HEK293 (cell line): ENCODE measurements at regions not wholly inside any gene's neighbourhood (a gene's known extent, or its start where the extent isn't known, plus 50 kb on each side); places are given as distances from the start of the nearest gene placed in this dataset.
"Not testable (repeated sequence)": the region's sequence is repeated elsewhere in the genome, so short reads cannot be mapped to it uniquely, and the experiment has no call there.

Source experiments
- CTCF ChIA-PET: fragments of 350-600 bp; formaldehyde crosslinking; extraction: SDS; loops from one replicate; lab custom pipeline; 2021; ENCODE audit warnings: antibody characterized with exemption; lab: Yijun Ruan, JAX
- POLR2A ChIA-PET: fragments of 300-600 bp; formaldehyde crosslinking; extraction: SDS; loops from one replicate; lab custom pipeline; 2020; ENCODE audit warnings: antibody characterized with exemption, inconsistent platforms; lab: Yijun Ruan, JAX
- H3K27ac ChIP-seq: fragments of 200-500 bp; sonication (Bioruptor generic); 2 replicates; pipeline ENCODE4 v1.5.1; 2014; ENCODE audit warnings: low read depth, low read length, control low read depth, inconsistent platforms; ENCODE audit errors: extremely low read depth
- H3K36me3 ChIP-seq, 2 experiments: fragments of 200-500 bp in 1 of 2; sonication (Bioruptor generic) in 1 of 2; 1 replicate in 1 of 2; 2 replicates in 1 of 2; pipeline ENCODE4 v1.5.1; 2014 to 2017; ENCODE audit warnings: inconsistent platforms in 2 of 2, low read length in 2 of 2; ENCODE audit not compliant: control insufficient read depth in 2 of 2, insufficient read depth in 1 of 2
- H3K4me1 ChIP-seq: fragments of 200-500 bp; sonication (Bioruptor generic); 2 replicates; pipeline ENCODE4 v1.5.1; 2014; ENCODE audit warnings: mild to moderate bottlenecking, low read length, inconsistent platforms; ENCODE audit not compliant: control insufficient read depth, insufficient read depth
- H3K4me3 ChIP-seq: 2 replicates; pipeline ENCODE4 v1.5.1; 2011; ENCODE audit warnings: low read depth, mild to moderate bottlenecking, control low read depth, low read length, moderate library complexity
- H3K9me3 ChIP-seq: fragments of 200-500 bp; sonication (Bioruptor generic); 2 replicates; pipeline ENCODE4 v1.5.1; 2014; ENCODE audit warnings: low read depth, low read length, inconsistent platforms; ENCODE audit not compliant: control insufficient read depth, insufficient read depth
- OVOL3 ChIP-seq: fragments of 450-650 bp; formaldehyde crosslinking; IDR thresholded peaks from 2 replicates; pipeline ENCODE4 v1.5.1; 2016; ENCODE audit warnings: missing biosample characterization, missing genetic modification characterization
- ZFHX2 ChIP-seq: fragments of 450-650 bp; formaldehyde crosslinking; conservative IDR thresholded peaks from 2 replicates; pipeline ENCODE4 v1.5.1; 2016; ENCODE audit warnings: missing biosample characterization, missing genetic modification characterization
- ZNF146 ChIP-seq: fragments of 450-650 bp; formaldehyde crosslinking; IDR thresholded peaks from 2 replicates; pipeline ENCODE4 v1.5.1; 2016; ENCODE audit warnings: missing biosample characterization, missing genetic modification characterization
- ZNF23 ChIP-seq: fragments of 450-650 bp; formaldehyde crosslinking; IDR thresholded peaks from 2 replicates; pipeline ENCODE4 v1.5.1; 2016; ENCODE audit warnings: missing biosample characterization, missing genetic modification characterization, borderline replicate concordance
- ZNF266 ChIP-seq: fragments of 450-650 bp; formaldehyde crosslinking; IDR thresholded peaks from 2 replicates; pipeline ENCODE4 v1.5.1; 2016; ENCODE audit warnings: missing biosample characterization, missing genetic modification characterization, low read depth
- ZNF350 ChIP-seq: fragments of 450-650 bp; formaldehyde crosslinking; IDR thresholded peaks from 2 replicates; pipeline ENCODE4 v1.5.0; 2017; ENCODE audit warnings: missing biosample characterization, mild to moderate bottlenecking, missing genetic modification characterization
- ZNF423 ChIP-seq: fragments of 450-650 bp; formaldehyde crosslinking; IDR thresholded peaks from 2 replicates; pipeline ENCODE4 v1.5.1; 2016; ENCODE audit warnings: missing biosample characterization, missing genetic modification characterization
- ZNF654 ChIP-seq: fragments of 450-650 bp; formaldehyde crosslinking; IDR thresholded peaks from 2 replicates; pipeline ENCODE4 v1.5.1; 2016; ENCODE audit warnings: low read depth, missing biosample characterization, missing genetic modification characterization
- ZNF830 ChIP-seq: fragments of 450-650 bp; IDR thresholded peaks from 2 replicates; pipeline ENCODE4 v1.5.0; 2018; ENCODE audit warnings: missing biosample characterization, missing genetic modification characterization, low read depth, mild to moderate bottlenecking, moderate library complexity
- TF ChIP-seq, protein P1 (sequence below): fragments of 450-650 bp; formaldehyde crosslinking; IDR thresholded peaks from 2 replicates; pipeline ENCODE4 v1.5.1; 2017; ENCODE audit warnings: missing biosample characterization, missing genetic modification characterization
- TF ChIP-seq, protein P2 (sequence below): fragments of 450-650 bp; formaldehyde crosslinking; IDR thresholded peaks from 2 replicates; pipeline ENCODE4 v1.5.1; 2016; ENCODE audit warnings: missing biosample characterization, missing genetic modification characterization
- TF ChIP-seq, protein P3 (sequence below): fragments of 450-650 bp; formaldehyde crosslinking; IDR thresholded peaks from 2 replicates; pipeline ENCODE4 v1.5.1; 2016; ENCODE audit warnings: missing biosample characterization, missing genetic modification characterization
- TF ChIP-seq, protein P4 (sequence below): IDR thresholded peaks from 2 replicates; pipeline ENCODE4 v1.6.1; 2011; ENCODE audit warnings: mild to moderate bottlenecking, low read depth, low read length, borderline replicate concordance

DNA sequence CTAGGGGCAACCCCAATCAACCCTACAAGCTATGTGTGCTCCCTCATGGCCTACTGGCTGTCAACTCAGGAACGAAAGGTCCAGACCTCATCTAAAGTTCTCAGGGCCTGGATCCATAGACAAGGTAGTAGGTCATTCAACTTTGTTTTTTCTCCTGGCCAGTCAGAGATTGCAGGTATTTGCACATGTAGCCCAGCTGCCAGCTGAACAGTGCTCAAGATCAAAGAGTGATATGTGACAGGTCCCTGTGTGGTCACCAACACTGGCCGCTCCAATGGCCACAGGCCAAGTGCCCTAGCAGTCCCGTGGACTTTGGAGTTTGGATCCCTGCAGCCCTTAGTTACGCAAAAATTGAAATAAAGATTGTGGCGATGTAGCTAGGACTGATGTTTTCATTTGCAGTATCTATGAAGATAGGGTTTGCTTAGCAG, 60.6 kb upstream of the ATXN1 start:
- TF ChIP-seq ZNF350 (tag by site-specific recombination) (no peak), ZFHX2 (tag by site-specific recombination) (no peak), ZNF146 (no peak), ZNF23 (tag by site-specific recombination) (no peak), ZNF423 (tag by site-specific recombination) (no peak), OVOL3 (tag by site-specific recombination) (no peak), ZNF266 (tag by site-specific recombination) (no peak), ZNF830 (tag by site-specific recombination) (no peak)
- TF ChIP-seq, protein P1, sequence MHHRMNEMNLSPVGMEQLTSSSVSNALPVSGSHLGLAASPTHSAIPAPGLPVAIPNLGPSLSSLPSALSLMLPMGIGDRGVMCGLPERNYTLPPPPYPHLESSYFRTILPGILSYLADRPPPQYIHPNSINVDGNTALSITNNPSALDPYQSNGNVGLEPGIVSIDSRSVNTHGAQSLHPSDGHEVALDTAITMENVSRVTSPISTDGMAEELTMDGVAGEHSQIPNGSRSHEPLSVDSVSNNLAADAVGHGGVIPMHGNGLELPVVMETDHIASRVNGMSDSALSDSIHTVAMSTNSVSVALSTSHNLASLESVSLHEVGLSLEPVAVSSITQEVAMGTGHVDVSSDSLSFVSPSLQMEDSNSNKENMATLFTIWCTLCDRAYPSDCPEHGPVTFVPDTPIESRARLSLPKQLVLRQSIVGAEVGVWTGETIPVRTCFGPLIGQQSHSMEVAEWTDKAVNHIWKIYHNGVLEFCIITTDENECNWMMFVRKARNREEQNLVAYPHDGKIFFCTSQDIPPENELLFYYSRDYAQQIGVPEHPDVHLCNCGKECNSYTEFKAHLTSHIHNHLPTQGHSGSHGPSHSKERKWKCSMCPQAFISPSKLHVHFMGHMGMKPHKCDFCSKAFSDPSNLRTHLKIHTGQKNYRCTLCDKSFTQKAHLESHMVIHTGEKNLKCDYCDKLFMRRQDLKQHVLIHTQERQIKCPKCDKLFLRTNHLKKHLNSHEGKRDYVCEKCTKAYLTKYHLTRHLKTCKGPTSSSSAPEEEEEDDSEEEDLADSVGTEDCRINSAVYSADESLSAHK (tag by site-specific recombination): no peak
- TF ChIP-seq, all 188 proteins: peak for 0
- peaks cover 6% of the 10 kb centered on the region; the same call in 1 of the 2 replicates for H3K4me1 ChIP-seq
- POLR2A ChIA-PET: no interaction called here
- H3K27ac ChIP-seq: no peak overlapping the region
- CTCF ChIA-PET: interaction anchor here (0.7 to 1.7 kb wide), 5 partner anchors 18 to 311 kb away, joined by 3 to 7 read pairs (median 3); no protein-coding TSS in a partner anchor
- no peaks in the 10 kb centered on the region for H3K36me3 ChIP-seq
- no peaks in the 10 kb centered on the region for H3K9me3 ChIP-seq
- no peak overlapping the region for H3K4me3 ChIP-seq

DNA sequence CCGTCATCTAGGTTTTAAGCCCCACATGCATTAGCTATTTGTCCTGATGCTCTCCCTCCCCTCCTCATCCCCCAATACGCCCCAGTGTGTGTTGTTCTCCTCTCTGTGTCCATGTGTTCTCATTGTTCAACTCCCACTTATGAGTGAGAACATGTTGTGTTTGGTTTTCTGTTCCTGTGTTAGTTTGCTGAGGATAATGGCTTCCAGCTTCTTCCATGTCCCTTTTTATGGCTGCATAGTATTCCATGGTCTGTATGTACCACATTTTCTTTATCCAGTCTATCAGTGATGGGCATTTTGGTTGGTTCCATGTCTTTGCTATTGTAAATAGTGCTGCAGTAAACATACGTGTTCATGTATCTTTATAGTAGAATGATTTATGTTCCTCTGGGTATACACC, 59.0 kb upstream of the ATXN1 start:
- H3K36me3 ChIP-seq, H3K27ac ChIP-seq, H3K4me1 ChIP-seq, H3K4me3 ChIP-seq, POLR2A ChIA-PET, H3K9me3 ChIP-seq: not testable (repeated sequence)
- TF ChIP-seq, protein P2, sequence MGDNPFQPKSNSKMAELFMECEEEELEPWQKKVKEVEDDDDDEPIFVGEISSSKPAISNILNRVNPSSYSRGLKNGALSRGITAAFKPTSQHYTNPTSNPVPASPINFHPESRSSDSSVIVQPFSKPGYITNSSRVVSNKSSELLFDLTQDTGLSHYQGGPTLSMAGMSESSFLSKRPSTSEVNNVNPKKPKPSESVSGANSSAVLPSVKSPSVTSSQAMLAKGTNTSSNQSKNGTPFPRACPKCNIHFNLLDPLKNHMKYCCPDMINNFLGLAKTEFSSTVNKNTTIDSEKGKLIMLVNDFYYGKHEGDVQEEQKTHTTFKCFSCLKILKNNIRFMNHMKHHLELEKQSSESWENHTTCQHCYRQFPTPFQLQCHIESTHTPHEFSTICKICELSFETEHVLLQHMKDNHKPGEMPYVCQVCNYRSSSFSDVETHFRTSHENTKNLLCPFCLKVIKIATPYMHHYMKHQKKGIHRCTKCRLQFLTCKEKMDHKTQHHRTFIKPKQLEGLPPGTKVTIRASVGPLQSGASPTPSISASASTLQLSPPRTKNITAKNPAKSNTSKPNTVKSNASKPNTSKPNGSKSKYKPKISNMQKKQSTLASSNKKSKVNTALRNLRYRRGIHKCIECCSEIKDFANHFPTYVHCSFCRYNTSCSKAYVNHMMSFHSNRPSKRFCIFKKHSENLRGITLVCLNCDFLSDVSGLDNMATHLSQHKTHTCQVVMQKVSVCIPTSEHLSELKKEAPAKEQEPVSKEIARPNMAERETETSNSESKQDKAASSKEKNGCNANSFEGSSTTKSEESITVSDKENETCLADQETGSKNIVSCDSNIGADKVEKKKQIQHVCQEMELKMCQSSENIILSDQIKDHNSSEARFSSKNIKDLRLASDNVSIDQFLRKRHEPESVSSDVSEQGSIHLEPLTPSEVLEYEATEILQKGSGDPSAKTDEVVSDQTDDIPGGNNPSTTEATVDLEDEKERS (tag by site-specific recombination): 0 out of 2 replicates have a peak, but pooled peaks have one; percentile 29
- TF ChIP-seq, protein P3, sequence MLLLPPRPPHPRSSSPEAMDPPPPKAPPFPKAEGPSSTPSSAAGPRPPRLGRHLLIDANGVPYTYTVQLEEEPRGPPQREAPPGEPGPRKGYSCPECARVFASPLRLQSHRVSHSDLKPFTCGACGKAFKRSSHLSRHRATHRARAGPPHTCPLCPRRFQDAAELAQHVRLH (tag by site-specific recombination): 0 out of 2 replicates have a peak, but pooled peaks have one; percentile 59
- TF ChIP-seq ZNF146: peak; percentile 97
- CTCF ChIA-PET: interaction anchor here (0.6 to 2.2 kb wide), 14 partner anchors 9 to 534 kb away, joined by 3 to 10 read pairs (median 4); no protein-coding TSS in a partner anchor

DNA sequence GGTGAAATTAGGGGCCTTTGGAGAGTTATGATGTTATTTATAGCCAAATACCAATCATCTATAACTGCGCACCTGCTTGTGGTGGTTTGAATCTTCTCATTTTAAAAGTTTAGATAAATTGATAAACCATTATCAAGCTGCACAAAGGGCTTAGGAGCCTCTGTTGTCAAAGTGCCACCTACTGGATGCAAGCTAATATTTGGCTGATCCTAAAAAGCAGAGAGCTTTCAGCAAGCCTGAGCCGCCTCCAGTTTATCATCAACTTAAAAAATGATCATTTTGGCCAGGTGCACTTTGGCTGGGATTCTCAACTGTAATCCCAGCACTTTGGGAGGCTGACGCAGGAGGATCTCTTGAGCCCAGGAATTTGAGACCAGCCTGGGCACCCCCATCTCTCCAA, 58.5 kb upstream of the ATXN1 start:
- TF ChIP-seq, protein P4, sequence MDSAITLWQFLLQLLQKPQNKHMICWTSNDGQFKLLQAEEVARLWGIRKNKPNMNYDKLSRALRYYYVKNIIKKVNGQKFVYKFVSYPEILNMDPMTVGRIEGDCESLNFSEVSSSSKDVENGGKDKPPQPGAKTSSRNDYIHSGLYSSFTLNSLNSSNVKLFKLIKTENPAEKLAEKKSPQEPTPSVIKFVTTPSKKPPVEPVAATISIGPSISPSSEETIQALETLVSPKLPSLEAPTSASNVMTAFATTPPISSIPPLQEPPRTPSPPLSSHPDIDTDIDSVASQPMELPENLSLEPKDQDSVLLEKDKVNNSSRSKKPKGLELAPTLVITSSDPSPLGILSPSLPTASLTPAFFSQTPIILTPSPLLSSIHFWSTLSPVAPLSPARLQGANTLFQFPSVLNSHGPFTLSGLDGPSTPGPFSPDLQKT: no peak
- TF ChIP-seq ZNF654: peak; percentile 36
- Histone ChIP-seq H3K4me1 (peaks cover 6% of the 10 kb centered on the region; the same call in 1 of the 2 replicates), H3K9me3 (no peaks in the 10 kb centered on the region), H3K4me3 (no peak overlapping the region), H3K36me3 (no peaks in the 10 kb centered on the region), H3K27ac (no peak overlapping the region)
- ChIA-PET POLR2A (no interaction called here), CTCF (interaction anchor here (1.0 to 2.2 kb wide), 14 partner anchors 10 to 488 kb away, joined by 3 to 10 read pairs (median 4); no protein-coding TSS in a partner anchor)
